SK-N-SH treated with all-trans-retinoic acid at 6 μM for 48 hours (cell line): ENCODE measurements at regions not wholly inside any gene's neighbourhood (a gene's known extent, or its start where the extent isn't known, plus 50 kb on each side); places are given as distances from the start of the nearest gene placed in this dataset.

Experiments
- ATAC-seq: fragments of 200-7000 bp; cut with Tn5 transposase; 3 replicates; pipeline ENCODE4 v1.9.1; 2020; ENCODE audit warnings: mild to moderate bottlenecking, moderate library complexity
- ARNTL ChIP-seq: fragments of 450-650 bp; formaldehyde crosslinking; IDR thresholded peaks from 2 replicates; pipeline ENCODE4 v1.5.0; 2020; ENCODE audit warnings: low read depth, mild to moderate bottlenecking, moderate library complexity, borderline replicate concordance
- BACH2 ChIP-seq: fragments of 250-450 bp; sonication (Bioruptor Pico); IDR thresholded peaks from 2 replicates; pipeline ENCODE4 v1.9.0; 2021; ENCODE audit warnings: mild to moderate bottlenecking, borderline replicate concordance
- CREB5 ChIP-seq: fragments of 250-450 bp; sonication (Bioruptor Pico); IDR thresholded peaks from 2 replicates; pipeline ENCODE4 v1.5.1; 2020; ENCODE audit warnings: low read depth, mild to moderate bottlenecking, moderate library complexity
- CSDC2 ChIP-seq: fragments of 250-450 bp; sonication (Bioruptor Pico); IDR thresholded peaks from 2 replicates; pipeline ENCODE4 v1.5.0; 2020; ENCODE audit warnings: mild to moderate bottlenecking, moderate library complexity
- CSRNP3 ChIP-seq: fragments of 250-450 bp; sonication (Bioruptor Pico); IDR thresholded peaks from 2 replicates; pipeline ENCODE4 v1.5.1; 2021; ENCODE audit warnings: mild to moderate bottlenecking, moderate library complexity
- ESRRG ChIP-seq: fragments of 250-450 bp; sonication (Bioruptor Pico); IDR thresholded peaks from 2 replicates; pipeline ENCODE4 v1.6.1; 2021; ENCODE audit warnings: mild to moderate bottlenecking
- GLIS3 ChIP-seq: fragments of 250-450 bp; sonication (Bioruptor Pico); IDR thresholded peaks from 2 replicates; pipeline ENCODE4 v1.5.0; 2020; ENCODE audit warnings: mild to moderate bottlenecking, moderate library complexity
- ISL1 ChIP-seq: fragments of 250-450 bp; sonication (Bioruptor Pico); IDR thresholded peaks from 2 replicates; pipeline ENCODE4 v2.1.2; 2022; ENCODE audit warnings: mild to moderate bottlenecking, moderate library complexity
- OSR1 ChIP-seq: fragments of 250-450 bp; sonication (Bioruptor Pico); IDR thresholded peaks from 2 replicates; pipeline ENCODE4 v1.8.0; 2022; ENCODE audit warnings: moderate library complexity, mild to moderate bottlenecking, inconsistent platforms
- PATZ1 ChIP-seq: fragments of 250-450 bp; sonication (Bioruptor Pico); IDR thresholded peaks from 2 replicates; pipeline ENCODE4 v1.8.0; 2020; ENCODE audit warnings: mild to moderate bottlenecking, moderate library complexity, borderline replicate concordance
- POU6F1 ChIP-seq: fragments of 250-450 bp; sonication (Bioruptor Pico); IDR thresholded peaks from 2 replicates; pipeline ENCODE4 v1.8.0; 2021; ENCODE audit warnings: low read depth, mild to moderate bottlenecking, moderate library complexity, borderline replicate concordance
- RARB ChIP-seq: fragments of 250-450 bp; sonication (Bioruptor Pico); IDR thresholded peaks from 2 replicates; pipeline ENCODE4 v1.8.0; 2021; ENCODE audit warnings: mild to moderate bottlenecking, moderate library complexity
- SNAI2 ChIP-seq: fragments of 250-450 bp; sonication (Bioruptor Pico); IDR thresholded peaks from 2 replicates; pipeline ENCODE4 v1.5.0; 2020; ENCODE audit warnings: mild to moderate bottlenecking, moderate library complexity
- TCF4 ChIP-seq: fragments of 250-450 bp; sonication (Bioruptor Pico); IDR thresholded peaks from 2 replicates; pipeline ENCODE4 v1.8.0; 2021; ENCODE audit warnings: mild to moderate bottlenecking, moderate library complexity, borderline replicate concordance
- TOX ChIP-seq: fragments of 250-450 bp; sonication (Bioruptor Pico); IDR thresholded peaks from 2 replicates; pipeline ENCODE4 v1.8.0; 2021; ENCODE audit warnings: mild to moderate bottlenecking, moderate library complexity, borderline replicate concordance
- TSHZ2 ChIP-seq: fragments of 250-450 bp; sonication (Bioruptor Pico); IDR thresholded peaks from 2 replicates; pipeline ENCODE4 v1.5.0; 2020; ENCODE audit warnings: mild to moderate bottlenecking, moderate library complexity
- ZC3H10 ChIP-seq: fragments of 250-450 bp; sonication (Bioruptor Pico); IDR thresholded peaks from 2 replicates; pipeline ENCODE4 v1.5.1; 2021; ENCODE audit warnings: mild to moderate bottlenecking, moderate library complexity
- ZFP30 ChIP-seq: fragments of 450-650 bp; formaldehyde crosslinking; IDR thresholded peaks from 2 replicates; pipeline ENCODE4 v1.5.0; 2022; ENCODE audit warnings: mild to moderate bottlenecking, moderate library complexity
- ZNF565 ChIP-seq: fragments of 450-650 bp; formaldehyde crosslinking; conservative IDR thresholded peaks from 2 replicates; pipeline ENCODE4 v1.5.0; 2020; ENCODE audit warnings: low read depth, mild to moderate bottlenecking, moderate library complexity
- ZNF70 ChIP-seq: fragments of 450-650 bp; formaldehyde crosslinking; IDR thresholded peaks from 2 replicates; pipeline ENCODE4 v1.5.0; 2020; ENCODE audit warnings: mild to moderate bottlenecking, moderate library complexity
- ZNF8 ChIP-seq: fragments of 450-650 bp; formaldehyde crosslinking; IDR thresholded peaks from 2 replicates; pipeline ENCODE4 v1.5.0; 2020; ENCODE audit warnings: mild to moderate bottlenecking, moderate library complexity

- ATAC-seq, result no peak
Measured at GRCh38 chr5:141735823-141736222, 53.8 kb upstream of the ARAP3 start.

GRCh38 chr5:141734501-141735229 lies 52.6 kb upstream of the ARAP3 start:
- ATAC-seq, result peak; percentile 87
- TF ChIP-seq CREB5 (CRISPR knock-in tag) (no peak), TSHZ2 (CRISPR knock-in tag) (no peak), ZFP30 (no peak), TOX (CRISPR knock-in tag) (no peak), GLIS3 (CRISPR knock-in tag) (no peak), PATZ1 (no peak), POU6F1 (CRISPR knock-in tag) (no peak), ISL1 (CRISPR knock-in tag) (no peak), TCF4 (CRISPR knock-in tag) (no peak), SNAI2 (CRISPR knock-in tag) (no peak), OSR1 (CRISPR knock-in tag) (no peak), CSRNP3 (CRISPR knock-in tag) (no peak), ARNTL (no peak), RARB (no peak), ZNF8 (CRISPR knock-in tag) (no peak), CSDC2 (CRISPR knock-in tag) (no peak), ZNF70 (CRISPR knock-in tag) (no peak), ZNF565 (CRISPR knock-in tag) (no peak)

More at GRCh38 chr5:141735823-141736222, 53.8 kb upstream of the ARAP3 start:
- TF ChIP-seq RARB (no peak), BACH2 (CRISPR knock-in tag) (no peak), ZNF70 (CRISPR knock-in tag) (no peak), CREB5 (CRISPR knock-in tag) (no peak), TSHZ2 (CRISPR knock-in tag) (no peak), ESRRG (CRISPR knock-in tag) (no peak), ARNTL (no peak), ZC3H10 (CRISPR knock-in tag) (no peak)
